CD8-positive, alpha-beta memory T cell (primary cell): ENCODE measurements at regions not wholly inside any gene's neighbourhood (a gene's known extent, or its start where the extent isn't known, plus 50 kb on each side); places are given as distances from the start of the nearest gene placed in this dataset.
"Not testable (repeated sequence)": the region's sequence is repeated elsewhere in the genome, so short reads cannot be mapped to it uniquely, and the experiment has no call there.

Source experiments
- CTCF ChIA-PET: fragments of 350-600 bp; sonication (Branson Sonifier 250); formaldehyde crosslinking; loops from one replicate; lab custom pipeline; 2021; ENCODE audit warnings: antibody characterized with exemption; lab: Charles Lee
- POLR2A ChIA-PET: fragments of 350-600 bp; sonication (Branson Sonifier 250); formaldehyde crosslinking; loops from one replicate; lab custom pipeline; 2021; ENCODE audit warnings: antibody characterized with exemption; lab: Charles Lee
- DNase-seq, 5 donors: peaks; one replicate each; pipeline versions ENCODE4 v3.0.0 to v3.0.0-alpha.2; 2020 to 2022; ENCODE audit warnings: mixed read lengths in 1 of 5
- H3K27ac ChIP-seq: one replicate; pipeline ENCODE4 v1.7.0; 2013; ENCODE audit warnings: low read depth, mild to moderate bottlenecking, low read length, moderate library complexity
- H3K27me3 ChIP-seq: 2 replicates; pipeline ENCODE4 v1.7.0; 2013; ENCODE audit warnings: low read length, mild to moderate bottlenecking; ENCODE audit not compliant: insufficient read depth, poor library complexity, severe bottlenecking
- H3K36me3 ChIP-seq: 2 replicates; pipeline ENCODE4 v1.7.0; 2013; ENCODE audit warnings: mild to moderate bottlenecking, low read length, moderate library complexity; ENCODE audit not compliant: insufficient read depth
- H3K4me1 ChIP-seq: 2 replicates; pipeline ENCODE4 v1.7.0; 2013; ENCODE audit warnings: mild to moderate bottlenecking, low read length, moderate library complexity; ENCODE audit not compliant: insufficient read depth
- H3K4me3 ChIP-seq: 2 replicates; pipeline ENCODE4 v1.7.0; 2013; ENCODE audit warnings: mild to moderate bottlenecking, low read length
- H3K9me3 ChIP-seq: 2 replicates; pipeline ENCODE4 v1.7.0; 2013; ENCODE audit warnings: mild to moderate bottlenecking, low read length
- H3K27ac Mint-ChIP-seq, 8 donors: one replicate each; pipeline ENCODE4 v1.8.0; 2020 to 2021; ENCODE audit warnings: mixed read lengths in 8 of 8, mild to moderate bottlenecking in 6 of 8, inconsistent platforms in 3 of 8, moderate library complexity in 3 of 8
- H3K27me3 Mint-ChIP-seq, 2 donors: one replicate each; pipeline ENCODE4 v1.8.0; 2020 to 2021; ENCODE audit warnings: mixed read lengths in 2 of 2, mild to moderate bottlenecking in 1 of 2, moderate library complexity in 1 of 2
- H3K36me3 Mint-ChIP-seq, 3 donors: one replicate each; pipeline ENCODE4 v1.8.0; 2020 to 2021; ENCODE audit warnings: mixed read lengths in 3 of 3, inconsistent platforms in 1 of 3, mild to moderate bottlenecking in 1 of 3
- H3K4me1 Mint-ChIP-seq, 3 donors: one replicate each; pipeline ENCODE4 v1.8.0; 2020 to 2021; ENCODE audit warnings: mixed read lengths in 3 of 3, inconsistent platforms in 1 of 3, mild to moderate bottlenecking in 1 of 3
- H3K4me3 Mint-ChIP-seq, 7 donors: one replicate each; pipeline ENCODE4 v1.8.0; 2020 to 2021; ENCODE audit warnings: mixed read lengths in 7 of 7, mild to moderate bottlenecking in 6 of 7, moderate library complexity in 4 of 7, inconsistent platforms in 2 of 7
- H3K9me3 Mint-ChIP-seq, 5 donors: one replicate each; pipeline ENCODE4 v1.8.0; 2020 to 2022; ENCODE audit warnings: mixed read lengths in 5 of 5, mild to moderate bottlenecking in 3 of 5, moderate library complexity in 2 of 5, inconsistent platforms in 1 of 5

GRCh38 chr11:13578514-13579140 is 82.8 kb upstream of the PTH start:
- Mint-ChIP-seq H3K27ac (no peak overlapping the region), H3K36me3 (peaks cover 0 to 8% (median 1%) of the 10 kb centered on the region in 3 donors), H3K27me3 (peaks cover 13 to 48% of the 10 kb centered on the region in 2 donors), H3K9me3 (peaks cover 5 to 50% (median 16%) of the 10 kb centered on the region in 5 donors), H3K4me1 (no peaks in the 10 kb centered on the region), H3K4me3 (no peak overlapping the region)
- Histone ChIP-seq H3K27ac (no peak overlapping the region), H3K4me3 (no peak overlapping the region), H3K9me3 (no peaks in the 10 kb centered on the region), H3K36me3 (no peaks in the 10 kb centered on the region), H3K27me3 (no peaks in the 10 kb centered on the region), H3K4me1 (no peaks in the 10 kb centered on the region)
- ChIA-PET POLR2A (no interaction called here), CTCF (no interaction called here)
- no peak for DNase-seq

- peaks cover 5 to 49% (median 16%) of the 10 kb centered on the region in 5 donors for H3K9me3 Mint-ChIP-seq
- ChIA-PET CTCF (no interaction called here), POLR2A (no interaction called here)
- no peak for DNase-seq
- Histone ChIP-seq H3K27me3 (no peaks in the 10 kb centered on the region), H3K27ac (no peak overlapping the region), H3K4me1 (no peaks in the 10 kb centered on the region), H3K9me3 (no peaks in the 10 kb centered on the region), H3K4me3 (no peak overlapping the region), H3K36me3 (no peaks in the 10 kb centered on the region)
- H3K27ac Mint-ChIP-seq, result no peak overlapping the region
- no peaks in the 10 kb centered on the region for H3K4me1 Mint-ChIP-seq
- no peak overlapping the region for H3K4me3 Mint-ChIP-seq
- H3K36me3 Mint-ChIP-seq, result peaks cover 0 to 8% (median 1%) of the 10 kb centered on the region in 3 donors
- peaks cover 13 to 47% of the 10 kb centered on the region in 2 donors for H3K27me3 Mint-ChIP-seq
These were observed 82.1 kb upstream of the PTH start for GRCh38 chr11:13577881-13578280.

GRCh38 chr11:13576995-13577394 is 81.2 kb upstream of the PTH start:
- H3K4me1 Mint-ChIP-seq, result no peaks in the 10 kb centered on the region
- H3K27ac Mint-ChIP-seq, result no peak overlapping the region
- Histone ChIP-seq H3K27ac (no peak overlapping the region), H3K4me3 (no peak overlapping the region), H3K27me3 (no peaks in the 10 kb centered on the region), H3K36me3 (no peaks in the 10 kb centered on the region), H3K9me3 (no peaks in the 10 kb centered on the region), H3K4me1 (no peaks in the 10 kb centered on the region)
- DNase-seq, result no peak
- peaks cover 17 to 50% of the 10 kb centered on the region in 2 donors for H3K27me3 Mint-ChIP-seq
- POLR2A ChIA-PET, result no interaction called here
- H3K36me3 Mint-ChIP-seq, result peaks cover 0 to 8% (median 1%) of the 10 kb centered on the region in 3 donors
- peaks cover 5 to 56% (median 19%) of the 10 kb centered on the region in 5 donors for H3K9me3 Mint-ChIP-seq
- no peak overlapping the region for H3K4me3 Mint-ChIP-seq
- CTCF ChIA-PET, result no interaction called here

GRCh38 chr11:13575385-13575784 is 79.6 kb upstream of the PTH start:
- H3K4me1 ChIP-seq, H3K4me3 ChIP-seq, H3K36me3 Mint-ChIP-seq, H3K4me1 Mint-ChIP-seq, H3K27ac Mint-ChIP-seq, CTCF ChIA-PET, H3K36me3 ChIP-seq, H3K27me3 ChIP-seq, POLR2A ChIA-PET, H3K27ac ChIP-seq, H3K4me3 Mint-ChIP-seq, DNase-seq, H3K9me3 ChIP-seq: not testable (repeated sequence)
- peaks cover 4 to 46% (median 11%) of the 10 kb centered on the region in 5 donors for H3K9me3 Mint-ChIP-seq
- H3K27me3 Mint-ChIP-seq, result peaks cover 8 to 44% of the 10 kb centered on the region in 2 donors

- Mint-ChIP-seq H3K27ac (no peak overlapping the region), H3K36me3 (peaks cover 0 to 15% (median 2%) of the 10 kb centered on the region in 3 donors), H3K27me3 (peaks cover 17 to 52% of the 10 kb centered on the region in 2 donors), H3K4me3 (no peak overlapping the region), H3K4me1 (no peaks in the 10 kb centered on the region), H3K9me3 (peaks cover 0 to 21% (median 4%) of the 10 kb centered on the region in 5 donors)
- Histone ChIP-seq H3K4me1 (no peaks in the 10 kb centered on the region), H3K9me3 (no peaks in the 10 kb centered on the region), H3K27me3 (no peaks in the 10 kb centered on the region), H3K27ac (no peak overlapping the region), H3K36me3 (no peaks in the 10 kb centered on the region), H3K4me3 (no peak overlapping the region)
- no peak for DNase-seq
- ChIA-PET POLR2A (no interaction called here), CTCF (no interaction called here)
These were observed 71.8 kb upstream of the PTH start for GRCh38 chr11:13567551-13567950.

- Histone ChIP-seq H3K27me3 (no peaks in the 10 kb centered on the region), H3K27ac (no peak overlapping the region), H3K4me1 (no peaks in the 10 kb centered on the region), H3K4me3 (no peak overlapping the region), H3K9me3 (no peaks in the 10 kb centered on the region), H3K36me3 (no peaks in the 10 kb centered on the region)
- H3K27ac Mint-ChIP-seq, result peak overlapping the region in 1 of 8 donors; percentile 63
- H3K4me1 Mint-ChIP-seq, result peaks cover 0 to 6% (median 6%) of the 10 kb centered on the region in 3 donors
- H3K27me3 Mint-ChIP-seq, result peaks cover 10 to 33% of the 10 kb centered on the region in 2 donors
- ChIA-PET POLR2A (no interaction called here), CTCF (interaction anchor here (0.7 kb wide), 1 partner anchor 73 kb away, joined by 3 read pairs; no protein-coding TSS in a partner anchor)
- H3K36me3 Mint-ChIP-seq, result peaks cover 0 to 14% (median 3%) of the 10 kb centered on the region in 3 donors
- H3K4me3 Mint-ChIP-seq, result no peak overlapping the region
- DNase-seq, result no peak
- peaks cover 0 to 28% (median 12%) of the 10 kb centered on the region in 5 donors for H3K9me3 Mint-ChIP-seq
These were observed 66.1 kb upstream of the PTH start for GRCh38 chr11:13561860-13562259.

- H3K9me3 ChIP-seq, H3K4me3 Mint-ChIP-seq, H3K4me3 ChIP-seq, H3K27me3 ChIP-seq, H3K4me1 ChIP-seq, DNase-seq, H3K27ac Mint-ChIP-seq, H3K36me3 ChIP-seq, H3K27ac ChIP-seq, CTCF ChIA-PET, H3K4me1 Mint-ChIP-seq, POLR2A ChIA-PET: not testable (repeated sequence)
- peaks cover 5 to 21% of the 10 kb centered on the region in 2 donors for H3K27me3 Mint-ChIP-seq
- peaks cover 0 to 11% (median 2%) of the 10 kb centered on the region in 3 donors for H3K36me3 Mint-ChIP-seq
- peaks cover 0 to 32% (median 16%) of the 10 kb centered on the region in 5 donors for H3K9me3 Mint-ChIP-seq
These were observed 64.5 kb upstream of the PTH start for GRCh38 chr11:13560341-13560740.

- Histone ChIP-seq H3K4me1 (no peaks in the 10 kb centered on the region), H3K4me3 (no peak overlapping the region), H3K9me3 (no peaks in the 10 kb centered on the region), H3K36me3 (no peaks in the 10 kb centered on the region), H3K27me3 (no peaks in the 10 kb centered on the region), H3K27ac (no peak overlapping the region)
- Mint-ChIP-seq H3K27me3 (peaks cover 0 to 4% of the 10 kb centered on the region in 2 donors), H3K27ac (no peak overlapping the region), H3K36me3 (peaks cover 0 to 12% (median 0%) of the 10 kb centered on the region in 3 donors), H3K4me3 (no peak overlapping the region), H3K9me3 (peaks cover 2 to 29% (median 17%) of the 10 kb centered on the region in 5 donors), H3K4me1 (peaks cover 3 to 25% (median 11%) of the 10 kb centered on the region in 3 donors)
- ChIA-PET CTCF (no interaction called here), POLR2A (no interaction called here)
- DNase-seq, result no peak
These were observed 57.0 kb upstream of the PTH start for GRCh38 chr11:13552784-13553183.
